HG03159 (cell line): ENCODE measurements at regions not wholly inside any gene's neighbourhood (a gene's known extent, or its start where the extent isn't known, plus 50 kb on each side); places are given as distances from the start of the nearest gene placed in this dataset.
"Not testable (repeated sequence)": the region's sequence is repeated elsewhere in the genome, so short reads cannot be mapped to it uniquely, and the experiment has no call there.

Experiments
- ATAC-seq: cut with Tn5 transposase; IDR thresholded peaks from one replicate; pipeline ENCODE4 v1.9.1; 2021; ENCODE audit warnings: mild to moderate bottlenecking, moderate library complexity; ENCODE audit not compliant: unreplicated experiment

- no peak for ATAC-seq
Measured at GRCh38 chr18:10329101-10329500, 125.3 kb upstream of the APCDD1 start.

- ATAC-seq, result no peak
Measured at GRCh38 chr18:10330428-10330827, 124.0 kb upstream of the APCDD1 start.

- no peak for ATAC-seq
Measured at GRCh38 chr18:10332452-10332851, 122.0 kb upstream of the APCDD1 start.

GRCh38 chr18:10336749-10337350 is 117.6 kb upstream of the APCDD1 start:
- no peak for ATAC-seq

- no peak for ATAC-seq
Measured at GRCh38 chr18:10340821-10341220, 113.6 kb upstream of the APCDD1 start.

GRCh38 chr18:10343778-10344177 is 110.7 kb upstream of the APCDD1 start:
- no peak for ATAC-seq

- no peak for ATAC-seq
Measured at GRCh38 chr18:10346749-10347415, 107.6 kb upstream of the APCDD1 start.

GRCh38 chr18:10349561-10349960 is 104.9 kb upstream of the APCDD1 start:
- ATAC-seq, result no peak

- no peak for ATAC-seq
Measured at GRCh38 chr18:10350661-10351060, 103.8 kb upstream of the APCDD1 start.

GRCh38 chr18:10351219-10351818 is 103.1 kb upstream of the APCDD1 start:
- no peak for ATAC-seq

GRCh38 chr18:10351858-10352257 is 102.6 kb upstream of the APCDD1 start:
- ATAC-seq, result no peak

- no peak for ATAC-seq
Measured at GRCh38 chr18:10352671-10353070, 101.8 kb upstream of the APCDD1 start.

- no peak for ATAC-seq
Measured at GRCh38 chr18:10353791-10354190, 100.6 kb upstream of the APCDD1 start.

GRCh38 chr18:10354241-10354811 is 100.1 kb upstream of the APCDD1 start:
- no peak for ATAC-seq

GRCh38 chr18:10354890-10355289 is 99.5 kb upstream of the APCDD1 start:
- ATAC-seq, result no peak

GRCh38 chr18:10356999-10357398 is 97.4 kb upstream of the APCDD1 start:
- ATAC-seq, result not testable (repeated sequence)

- no peak for ATAC-seq
Measured at GRCh38 chr18:10361660-10362059, 92.8 kb upstream of the APCDD1 start.

GRCh38 chr18:10365021-10365500 is 89.4 kb upstream of the APCDD1 start:
- no peak for ATAC-seq

- ATAC-seq, result no peak
Measured at GRCh38 chr18:10365901-10366300, 88.5 kb upstream of the APCDD1 start.

- no peak for ATAC-seq
Measured at GRCh38 chr18:10367836-10368235, 86.6 kb upstream of the APCDD1 start.

GRCh38 chr18:10368456-10369453 is 85.7 kb upstream of the APCDD1 start:
- ATAC-seq, result no peak
